H9 (cell line): ENCODE measurements at regions not wholly inside any gene's neighbourhood (a gene's known extent, or its start where the extent isn't known, plus 50 kb on each side); places are given as distances from the start of the nearest gene placed in this dataset.

ENCODE experiments used
- DNase-seq: peaks from one replicate; pipeline ENCODE4 v3.0.0-alpha.2; 2017
- H2AFZ ChIP-seq: one replicate; pipeline ENCODE4 v1.6.1; 2013; ENCODE audit warnings: mild to moderate bottlenecking, low read length, control low read depth, moderate library complexity
- H2AK5ac ChIP-seq: 2 replicates; pipeline ENCODE4 v1.6.1; 2013; ENCODE audit warnings: low read length, control low read depth, mixed read lengths; ENCODE audit not compliant: insufficient read length
- H2BK120ac ChIP-seq: one replicate; pipeline ENCODE4 v1.6.1; 2013; ENCODE audit warnings: low read depth, mild to moderate bottlenecking, low read length, control low read depth, inconsistent platforms; ENCODE audit not compliant: poor library complexity, severe bottlenecking
- H2BK12ac ChIP-seq: 2 replicates; pipeline ENCODE4 v1.6.1; 2013; ENCODE audit warnings: low read length, control low read depth, mixed read lengths, low read depth; ENCODE audit not compliant: insufficient read length
- H2BK15ac ChIP-seq: 2 replicates; pipeline ENCODE4 v1.6.1; 2013; ENCODE audit warnings: low read depth, low read length, control low read depth
- H2BK20ac ChIP-seq: one replicate; pipeline ENCODE4 v1.6.1; 2013; ENCODE audit warnings: low read depth, mild to moderate bottlenecking, low read length, control low read depth, inconsistent platforms; ENCODE audit not compliant: poor library complexity, severe bottlenecking
- H2BK5ac ChIP-seq: 2 replicates; pipeline ENCODE4 v1.6.1; 2013; ENCODE audit warnings: low read length, control low read depth, mixed read lengths; ENCODE audit not compliant: insufficient read length
- H3K14ac ChIP-seq: 2 replicates; pipeline ENCODE4 v1.6.1; 2013; ENCODE audit warnings: low read length, control low read depth; ENCODE audit not compliant: insufficient read depth
- H3K18ac ChIP-seq: 2 replicates; pipeline ENCODE4 v1.6.1; 2013; ENCODE audit warnings: low read depth, mild to moderate bottlenecking, mixed read lengths, low read length, control low read depth; ENCODE audit not compliant: insufficient read length
- H3K23ac ChIP-seq: 2 replicates; pipeline ENCODE4 v1.6.1; 2013; ENCODE audit warnings: low read length, control low read depth, mixed read lengths, low read depth; ENCODE audit not compliant: insufficient read length
- H3K23me2 ChIP-seq: 2 replicates; pipeline ENCODE4 v1.6.1; 2013; ENCODE audit warnings: low read depth, mild to moderate bottlenecking, mixed read lengths, low read length, control low read depth; ENCODE audit not compliant: insufficient read length, poor library complexity, severe bottlenecking
- H3K27ac ChIP-seq: 2 replicates; pipeline ENCODE4 v1.5.1; 2013; ENCODE audit warnings: low read length, control low read depth, mixed read lengths, low read depth; ENCODE audit not compliant: insufficient read length
- H3K27me3 ChIP-seq: 2 replicates; pipeline ENCODE4 v1.6.1; 2013; ENCODE audit warnings: low read length, control low read depth, inconsistent platforms; ENCODE audit not compliant: insufficient read depth
- H3K4ac ChIP-seq: 2 replicates; pipeline ENCODE4 v1.6.1; 2013; ENCODE audit warnings: low read depth, mild to moderate bottlenecking, control low read depth, inconsistent platforms, low read length, moderate library complexity
- H3K4me1 ChIP-seq: 2 replicates; pipeline ENCODE4 v1.6.1; 2013; ENCODE audit warnings: low read length, control low read depth, inconsistent platforms; ENCODE audit not compliant: insufficient read depth
- H3K4me2 ChIP-seq: 2 replicates; pipeline ENCODE4 v1.6.1; 2013; ENCODE audit warnings: low read length, control low read depth, mixed read lengths; ENCODE audit not compliant: insufficient read length, insufficient read depth
- H3K56ac ChIP-seq: 2 replicates; pipeline ENCODE4 v1.6.1; 2013; ENCODE audit warnings: low read depth, mild to moderate bottlenecking, mixed read lengths, low read length, control low read depth; ENCODE audit not compliant: insufficient read length
- H3K79me1 ChIP-seq: 2 replicates; pipeline ENCODE4 v1.6.1; 2013; ENCODE audit warnings: low read depth, mild to moderate bottlenecking, moderate library complexity, low read length, control low read depth, inconsistent platforms; ENCODE audit not compliant: insufficient read depth, poor library complexity, severe bottlenecking
- H3K79me2 ChIP-seq: 2 replicates; pipeline ENCODE4 v1.6.1; 2013; ENCODE audit warnings: low read length, control low read depth, inconsistent platforms; ENCODE audit not compliant: insufficient read depth
- H3K9ac ChIP-seq: 2 replicates; pipeline ENCODE4 v1.6.1; 2013; ENCODE audit warnings: low read length, control low read depth, mixed read lengths; ENCODE audit not compliant: insufficient read length; ENCODE audit errors: extremely low read depth
- H3K9me3 ChIP-seq: one replicate; pipeline ENCODE4 v1.6.1; 2013; ENCODE audit warnings: low read depth, low read length, inconsistent platforms; ENCODE audit not compliant: control insufficient read depth
- H3T11ph ChIP-seq: one replicate; pipeline ENCODE4 v1.6.1; 2013; ENCODE audit warnings: mild to moderate bottlenecking, low read length, control low read depth, inconsistent platforms
- H4K20me1 ChIP-seq: one replicate; pipeline ENCODE4 v1.6.1; 2013; ENCODE audit not compliant: control insufficient read depth, insufficient read length, insufficient read depth
- H4K5ac ChIP-seq: 2 replicates; pipeline ENCODE4 v1.6.1; 2013; ENCODE audit warnings: low read depth, mild to moderate bottlenecking, mixed read lengths, low read length, control low read depth; ENCODE audit not compliant: insufficient read length
- H4K8ac ChIP-seq: replicated peaks from 2 replicates; pipeline ENCODE4 v1.6.1; 2013; ENCODE audit warnings: low read length, control low read depth, mixed read lengths, low read depth; ENCODE audit not compliant: insufficient read length
- H4K91ac ChIP-seq: 2 replicates; pipeline ENCODE4 v1.6.1; 2013; ENCODE audit warnings: low read depth, mild to moderate bottlenecking, moderate library complexity, mixed read lengths, low read length, control low read depth; ENCODE audit not compliant: insufficient read length
- H3K27ac Mint-ChIP-seq, 3 experiments: 2 replicates in 2 of 3; 3 replicates in 1 of 3; pipeline ENCODE4 v1.8.0; 2020 to 2021; ENCODE audit warnings: mixed read lengths in 3 of 3, mild to moderate bottlenecking in 1 of 3, moderate library complexity in 1 of 3
- H3K27me3 Mint-ChIP-seq: 2 replicates; pipeline ENCODE4 v1.8.0; 2021; ENCODE audit warnings: low read depth, mild to moderate bottlenecking, moderate library complexity, mixed read lengths
- H3K36me3 Mint-ChIP-seq, 3 experiments: 2 replicates in 2 of 3; 3 replicates in 1 of 3; pipeline ENCODE4 v1.8.0; 2020 to 2021; ENCODE audit warnings: low read depth in 3 of 3, mixed read lengths in 3 of 3; ENCODE audit not compliant: insufficient read depth in 1 of 3
- H3K4me1 Mint-ChIP-seq, 2 experiments: 2 replicates each; pipeline ENCODE4 v1.8.0; 2020; ENCODE audit warnings: mixed read lengths in 2 of 2
- H3K4me3 Mint-ChIP-seq, 2 experiments: 2 replicates in 1 of 2; 3 replicates in 1 of 2; pipeline ENCODE4 v1.8.0; 2020 to 2021; ENCODE audit warnings: mild to moderate bottlenecking in 2 of 2, mixed read lengths in 2 of 2, moderate library complexity in 1 of 2
- H3K9me3 Mint-ChIP-seq, 2 experiments: 2 replicates in 1 of 2; 3 replicates in 1 of 2; pipeline ENCODE4 v1.8.0; 2020; ENCODE audit warnings: mild to moderate bottlenecking in 2 of 2, mixed read lengths in 2 of 2, moderate library complexity in 1 of 2
- CTCF ChIP-seq: fragments of 200-600 bp; sonication (generic); conservative IDR thresholded peaks from 3 replicates; pipeline ENCODE4 v1.8.0; 2021; ENCODE audit warnings: antibody characterized with exemption, mild to moderate bottlenecking
- WGBS: extraction: QIAGEN DNeasy Blood & Tissue Kit; methylation state at CpG from one replicate; pipeline ENCODE4 v1.1.7; 2013; ENCODE audit warnings: missing lambda C conversion rate, low lambda C conversion rate, mixed read lengths; ENCODE audit not compliant: insufficient read length; ENCODE audit errors: extremely low coverage; 5-methylcytosine and 5-hydroxymethylcytosine counted together

GRCh38 chr10:20489961-20490360, 407.1 kb downstream of the NEBL start:
- Histone ChIP-seq H2BK15ac (no peak overlapping the region), H2BK120ac (no peak overlapping the region), H2BK5ac (no peak overlapping the region), H3K9me3 (no peaks in the 10 kb centered on the region), H2BK20ac (no peak overlapping the region), H4K8ac (no peak overlapping the region), H4K91ac (no peak overlapping the region), H3K56ac (no peak overlapping the region), H3K14ac (no peak overlapping the region), H3K27me3 (no peaks in the 10 kb centered on the region), H3K27ac (no peak overlapping the region), H2AK5ac (no peak overlapping the region), H3K79me2 (no peaks in the 10 kb centered on the region), H3K4me2 (no peak overlapping the region), H4K5ac (no peak overlapping the region), H3K18ac (no peak overlapping the region), H3K4ac (no peak overlapping the region), H3K9ac (no peak overlapping the region), H3K4me1 (no peaks in the 10 kb centered on the region), H3K23ac (no peak overlapping the region), H2BK12ac (no peak overlapping the region), H3K23me2 (no peaks in the 10 kb centered on the region), H4K20me1 (no peaks in the 10 kb centered on the region), H2AFZ (no peak overlapping the region), H3K79me1 (no peaks in the 10 kb centered on the region), H3T11ph (no peak overlapping the region)
- WGBS: no CpG with 5 or more reads among the region's 4 CpGs
- Mint-ChIP-seq H3K4me1 (no peaks in the 10 kb centered on the region), H3K27me3 (no peaks in the 10 kb centered on the region), H3K9me3 (peaks cover 7 to 10% of the 10 kb centered on the region in 2 experiments), H3K36me3 (peaks cover 3 to 9% (median 8%) of the 10 kb centered on the region in 3 experiments; a peak in 6 of 7 replicates), H3K27ac (no peak overlapping the region), H3K4me3 (no peak overlapping the region)
- TF ChIP-seq CTCF: no peak
- no peak for DNase-seq
